ENCODE measurements at regions not wholly inside any gene's neighbourhood (a gene's known extent, or its start where the extent isn't known, plus 50 kb on each side); places are given as distances from the start of the nearest gene placed in this dataset.

- no peak for DNase-seq (ENCODE audit: insufficient read length, low spot score)
- TF ChIP-seq SPI1 (IDR thresholded peaks at IDR 0.05; ENCODE audit: low read depth, low read length) (no peak), TAF1 (IDR thresholded peaks at IDR 0.05; ENCODE audit: low read depth, low read length) (no peak), POU2F2 (IDR thresholded peaks at IDR 0.05; ENCODE audit: low read depth, low read length) (no peak)
Measured at GRCh38 chr18:67692811-67693210, 176.3 kb upstream of the DSEL start.

GRCh38 chr18:67682516-67682915 lies 166.0 kb upstream of the DSEL start:
- no peak for FAIRE-seq

More at GRCh38 chr18:67692811-67693210, 176.3 kb upstream of the DSEL start:
- no peak for FAIRE-seq

GRCh38 chr18:67677489-67677888 lies 161.0 kb upstream of the DSEL start:
- no peak for TF ChIP-seq SPI1 (IDR thresholded peaks at IDR 0.05; ENCODE audit: low read depth, low read length)
- TF ChIP-seq POLR2A (IDR thresholded peaks at IDR 0.05; ENCODE audit: low read depth, low read length): no peak
- no peak for TF ChIP-seq POLR2AphosphoS5 (IDR thresholded peaks at IDR 0.05; ENCODE audit: low read depth, low read length)
- TF ChIP-seq POU2F2 (IDR thresholded peaks at IDR 0.05; ENCODE audit: low read depth, low read length): no peak
- TF ChIP-seq PAX5 (IDR thresholded peaks at IDR 0.05; ENCODE audit: insufficient read depth, low read length, severe bottlenecking): no peak
- no peak for TF ChIP-seq TAF1 (IDR thresholded peaks at IDR 0.05; ENCODE audit: low read depth, low read length)
- FAIRE-seq (no peak), DNase-seq (ENCODE audit: insufficient read length, low spot score) (no peak)

More at GRCh38 chr18:67682516-67682915, 166.0 kb upstream of the DSEL start:
- no peak for DNase-seq (ENCODE audit: insufficient read length, low spot score)
- TF ChIP-seq POLR2AphosphoS5 (IDR thresholded peaks at IDR 0.05; ENCODE audit: low read depth, low read length) (no peak), PAX5 (IDR thresholded peaks at IDR 0.05; ENCODE audit: insufficient read depth, low read length, severe bottlenecking) (no peak), POLR2A (IDR thresholded peaks at IDR 0.05; ENCODE audit: low read depth, low read length) (no peak), SPI1 (IDR thresholded peaks at IDR 0.05; ENCODE audit: low read depth, low read length) (no peak), POU2F2 (IDR thresholded peaks at IDR 0.05; ENCODE audit: low read depth, low read length) (no peak), TAF1 (IDR thresholded peaks at IDR 0.05; ENCODE audit: low read depth, low read length) (no peak)

GRCh38 chr18:67672716-67673115 lies 156.2 kb upstream of the DSEL start:
- FAIRE-seq: no peak
- TF ChIP-seq TAF1 (IDR thresholded peaks at IDR 0.05; ENCODE audit: low read depth, low read length) (no peak), POLR2AphosphoS5 (IDR thresholded peaks at IDR 0.05; ENCODE audit: low read depth, low read length) (no peak), SPI1 (IDR thresholded peaks at IDR 0.05; ENCODE audit: low read depth, low read length) (no peak), POU2F2 (IDR thresholded peaks at IDR 0.05; ENCODE audit: low read depth, low read length) (no peak), PAX5 (IDR thresholded peaks at IDR 0.05; ENCODE audit: insufficient read depth, low read length, severe bottlenecking) (no peak), POLR2A (IDR thresholded peaks at IDR 0.05; ENCODE audit: low read depth, low read length) (no peak)
- no peak for DNase-seq (ENCODE audit: insufficient read length, low spot score)

GRCh38 chr18:67672155-67672554 lies 155.6 kb upstream of the DSEL start:
- TF ChIP-seq POU2F2 (IDR thresholded peaks at IDR 0.05; ENCODE audit: low read depth, low read length): no peak
- TF ChIP-seq POLR2AphosphoS5 (IDR thresholded peaks at IDR 0.05; ENCODE audit: low read depth, low read length): no peak
- no peak for TF ChIP-seq SPI1 (IDR thresholded peaks at IDR 0.05; ENCODE audit: low read depth, low read length)
- no peak for TF ChIP-seq POLR2A (IDR thresholded peaks at IDR 0.05; ENCODE audit: low read depth, low read length)
- no peak for TF ChIP-seq PAX5 (IDR thresholded peaks at IDR 0.05; ENCODE audit: insufficient read depth, low read length, severe bottlenecking)
- no peak for TF ChIP-seq TAF1 (IDR thresholded peaks at IDR 0.05; ENCODE audit: low read depth, low read length)
- FAIRE-seq: no peak
- no peak for DNase-seq (ENCODE audit: insufficient read length, low spot score)

GRCh38 chr18:67670024-67670543 lies 153.6 kb upstream of the DSEL start:
- FAIRE-seq (no peak), DNase-seq (ENCODE audit: insufficient read length, low spot score) (no peak)
- TF ChIP-seq POU2F2 (IDR thresholded peaks at IDR 0.05; ENCODE audit: low read depth, low read length) (no peak), PAX5 (IDR thresholded peaks at IDR 0.05; ENCODE audit: insufficient read depth, low read length, severe bottlenecking) (no peak), POLR2A (IDR thresholded peaks at IDR 0.05; ENCODE audit: low read depth, low read length) (no peak), POLR2AphosphoS5 (IDR thresholded peaks at IDR 0.05; ENCODE audit: low read depth, low read length) (no peak), TAF1 (IDR thresholded peaks at IDR 0.05; ENCODE audit: low read depth, low read length) (no peak), SPI1 (IDR thresholded peaks at IDR 0.05; ENCODE audit: low read depth, low read length) (no peak)

GRCh38 chr18:67665266-67665665 lies 148.7 kb upstream of the DSEL start:
- DNase-seq (ENCODE audit: insufficient read length, low spot score) (no peak), FAIRE-seq (no peak)
- TF ChIP-seq TAF1 (IDR thresholded peaks at IDR 0.05; ENCODE audit: low read depth, low read length): no peak
- no peak for TF ChIP-seq POLR2A (IDR thresholded peaks at IDR 0.05; ENCODE audit: low read depth, low read length)
- no peak for TF ChIP-seq SPI1 (IDR thresholded peaks at IDR 0.05; ENCODE audit: low read depth, low read length)
- no peak for TF ChIP-seq POLR2AphosphoS5 (IDR thresholded peaks at IDR 0.05; ENCODE audit: low read depth, low read length)
- TF ChIP-seq POU2F2 (IDR thresholded peaks at IDR 0.05; ENCODE audit: low read depth, low read length): no peak
- no peak for TF ChIP-seq PAX5 (IDR thresholded peaks at IDR 0.05; ENCODE audit: insufficient read depth, low read length, severe bottlenecking)

GRCh38 chr18:67662996-67663395 lies 146.5 kb upstream of the DSEL start:
- TF ChIP-seq POLR2AphosphoS5 (IDR thresholded peaks at IDR 0.05; ENCODE audit: low read depth, low read length) (no peak), TAF1 (IDR thresholded peaks at IDR 0.05; ENCODE audit: low read depth, low read length) (no peak), POLR2A (IDR thresholded peaks at IDR 0.05; ENCODE audit: low read depth, low read length) (no peak), PAX5 (IDR thresholded peaks at IDR 0.05; ENCODE audit: insufficient read depth, low read length, severe bottlenecking) (no peak), POU2F2 (IDR thresholded peaks at IDR 0.05; ENCODE audit: low read depth, low read length) (no peak)
- DNase-seq (ENCODE audit: insufficient read length, low spot score) (no peak), FAIRE-seq (no peak)

- FAIRE-seq (no peak), DNase-seq (ENCODE audit: insufficient read length, low spot score) (no peak)
- TF ChIP-seq SPI1 (IDR thresholded peaks at IDR 0.05; ENCODE audit: low read depth, low read length) (no peak), PAX5 (IDR thresholded peaks at IDR 0.05; ENCODE audit: insufficient read depth, low read length, severe bottlenecking) (no peak), POLR2A (IDR thresholded peaks at IDR 0.05; ENCODE audit: low read depth, low read length) (no peak), TAF1 (IDR thresholded peaks at IDR 0.05; ENCODE audit: low read depth, low read length) (no peak), POLR2AphosphoS5 (IDR thresholded peaks at IDR 0.05; ENCODE audit: low read depth, low read length) (no peak), POU2F2 (IDR thresholded peaks at IDR 0.05; ENCODE audit: low read depth, low read length) (no peak)
Measured at GRCh38 chr18:67661555-67661954, 145.0 kb upstream of the DSEL start.

- TF ChIP-seq POLR2AphosphoS5 (IDR thresholded peaks at IDR 0.05; ENCODE audit: low read depth, low read length) (no peak), PAX5 (IDR thresholded peaks at IDR 0.05; ENCODE audit: insufficient read depth, low read length, severe bottlenecking) (no peak), POLR2A (IDR thresholded peaks at IDR 0.05; ENCODE audit: low read depth, low read length) (no peak)
- no peak for DNase-seq (ENCODE audit: insufficient read length, low spot score)
- FAIRE-seq: no peak
Measured at GRCh38 chr18:67654101-67654500, 137.6 kb upstream of the DSEL start.

Measured in GM12891 (cell line).